ENCODE measurements at regions not wholly inside any gene's neighbourhood (a gene's known extent, or its start where the extent isn't known, plus 50 kb on each side); places are given as distances from the start of the nearest gene placed in this dataset.
"Not testable (repeated sequence)": the region's sequence is repeated elsewhere in the genome, so short reads cannot be mapped to it uniquely, and the experiment has no call there.

DNA sequence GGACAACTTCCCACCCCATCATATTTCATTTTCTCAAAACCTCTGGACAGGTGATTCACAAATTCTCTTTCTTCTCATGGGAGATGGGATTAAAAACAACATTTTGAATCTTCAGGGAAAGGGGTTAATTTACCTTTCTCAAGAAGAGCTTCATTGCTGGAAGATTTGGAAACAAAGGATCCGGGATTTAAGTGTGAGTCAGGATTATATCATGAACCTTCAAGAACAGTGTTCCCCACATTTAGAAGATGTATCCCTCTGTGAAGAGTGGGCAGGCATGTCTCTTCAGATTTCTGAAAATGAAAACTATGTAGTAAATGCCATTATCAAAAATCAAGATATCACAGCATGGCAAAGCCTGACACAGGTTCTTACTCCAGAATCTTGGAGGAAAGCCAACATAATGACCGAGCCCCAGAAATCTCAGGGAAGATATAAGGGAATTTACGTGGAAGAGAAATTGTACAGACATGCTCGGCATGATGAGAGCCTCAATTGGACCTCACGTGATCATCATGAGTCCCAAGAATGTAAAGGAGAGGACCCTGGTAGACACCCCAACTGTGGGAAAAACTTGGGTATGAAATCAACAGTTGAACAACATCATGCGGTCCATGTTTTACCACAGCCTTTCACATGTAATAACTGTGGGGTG is 99.5 kb upstream of the GPR39 start:
- H3K27me3 Mint-ChIP-seq; H3K4me3 ChIP-seq (ENCODE audit: low read length); H3K27me3 ChIP-seq (ENCODE audit: control insufficient read depth in 2 of 2, insufficient read depth in 2 of 2, low read length in 2 of 2); H3K4me1 Mint-ChIP-seq; CTCF ChIA-PET; H3K4me3 Mint-ChIP-seq; H3K27ac Mint-ChIP-seq; ATAC-seq; H3K9me3 Mint-ChIP-seq; DNase-seq; H3K36me3 ChIP-seq (ENCODE audit: control insufficient read depth in 2 of 3, insufficient read depth in 3 of 3, low read length in 3 of 3); H3K36me3 Mint-ChIP-seq; intact Hi-C loops (cut with micrococcal nuclease); POLR2A ChIA-PET; H3K9me3 ChIP-seq (ENCODE audit: control insufficient read depth in 2 of 3, low read length in 3 of 3); H3K27ac ChIP-seq (ENCODE audit: low read depth, low read length); H3K4me1 ChIP-seq (ENCODE audit: control insufficient read depth in 2 of 2, insufficient read depth in 2 of 2, low read length in 2 of 2): not testable (repeated sequence)

DNA sequence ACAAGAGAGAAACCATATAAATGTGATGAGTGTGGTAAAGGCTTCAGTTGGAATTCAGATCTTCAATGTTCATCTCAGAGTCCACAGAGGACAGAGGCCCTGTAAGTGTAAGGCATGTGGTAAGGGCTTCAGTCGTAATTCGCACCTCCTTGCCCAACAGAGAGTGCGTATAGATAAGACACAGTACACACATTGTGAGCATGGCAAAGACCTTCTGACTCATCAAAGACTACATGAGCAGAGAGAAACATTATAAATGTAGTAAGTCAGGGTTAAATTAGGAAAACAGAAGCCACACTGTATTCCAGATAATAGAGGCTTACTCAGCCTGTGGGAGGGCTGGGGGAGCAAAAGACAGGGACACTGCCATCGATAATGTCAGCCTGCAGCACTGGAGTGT is 98.1 kb upstream of the GPR39 start:
- H3K27me3 ChIP-seq (ENCODE audit: control insufficient read depth in 2 of 2, insufficient read depth in 2 of 2, low read length in 2 of 2); H3K9me3 Mint-ChIP-seq; H3K4me1 Mint-ChIP-seq; H3K27ac Mint-ChIP-seq; ATAC-seq; H3K4me1 ChIP-seq (ENCODE audit: control insufficient read depth in 2 of 2, insufficient read depth in 2 of 2, low read length in 2 of 2); intact Hi-C loops (cut with micrococcal nuclease); H3K9me3 ChIP-seq (ENCODE audit: control insufficient read depth in 2 of 3, low read length in 3 of 3); CTCF ChIA-PET; H3K27ac ChIP-seq (ENCODE audit: low read depth, low read length); H3K36me3 ChIP-seq (ENCODE audit: control insufficient read depth in 2 of 3, insufficient read depth in 3 of 3, low read length in 3 of 3); H3K4me3 Mint-ChIP-seq; POLR2A ChIA-PET; H3K27me3 Mint-ChIP-seq; H3K36me3 Mint-ChIP-seq; H3K4me3 ChIP-seq (ENCODE audit: low read length); DNase-seq: not testable (repeated sequence)

DNA sequence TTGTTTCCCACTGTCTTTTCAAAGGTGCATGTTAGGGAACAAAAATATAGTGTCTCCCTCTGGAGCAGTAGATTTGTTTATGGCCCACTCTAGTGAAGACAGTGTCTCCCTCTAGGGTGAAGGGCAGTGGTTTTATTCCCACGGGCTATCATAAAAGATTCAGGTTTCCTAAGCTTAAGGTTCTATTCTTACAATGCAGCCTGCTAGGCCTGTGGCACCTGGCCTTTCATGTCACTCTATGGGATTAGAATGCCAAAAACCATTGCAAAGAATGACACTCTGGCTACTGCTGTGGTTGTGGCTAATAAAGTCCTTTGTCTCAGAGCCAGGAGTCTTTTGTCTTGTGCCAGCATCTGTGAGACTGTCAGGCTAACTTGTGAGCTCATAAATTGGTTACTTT is 92.6 kb upstream of the GPR39 start:
- ATAC-seq; H3K9me3 Mint-ChIP-seq; intact Hi-C loops (cut with micrococcal nuclease); H3K36me3 ChIP-seq (ENCODE audit: control insufficient read depth in 2 of 3, insufficient read depth in 3 of 3, low read length in 3 of 3); H3K36me3 Mint-ChIP-seq; H3K27me3 Mint-ChIP-seq; H3K4me3 Mint-ChIP-seq; H3K4me1 Mint-ChIP-seq; H3K27ac ChIP-seq (ENCODE audit: low read depth, low read length); H3K4me3 ChIP-seq (ENCODE audit: low read length); CTCF ChIA-PET; DNase-seq; H3K27ac Mint-ChIP-seq; H3K9me3 ChIP-seq (ENCODE audit: control insufficient read depth in 2 of 3, low read length in 3 of 3); POLR2A ChIA-PET; H3K4me1 ChIP-seq (ENCODE audit: control insufficient read depth in 2 of 2, insufficient read depth in 2 of 2, low read length in 2 of 2); H3K27me3 ChIP-seq (ENCODE audit: control insufficient read depth in 2 of 2, insufficient read depth in 2 of 2, low read length in 2 of 2): not testable (repeated sequence)

- CTCF ChIA-PET; H3K4me3 Mint-ChIP-seq; DNase-seq; ATAC-seq; H3K36me3 ChIP-seq (ENCODE audit: control insufficient read depth in 2 of 3, insufficient read depth in 3 of 3, low read length in 3 of 3); H3K27me3 Mint-ChIP-seq; intact Hi-C loops (cut with micrococcal nuclease); H3K27ac ChIP-seq (ENCODE audit: low read depth, low read length); H3K4me1 Mint-ChIP-seq; H3K27ac Mint-ChIP-seq; H3K4me1 ChIP-seq (ENCODE audit: control insufficient read depth in 2 of 2, insufficient read depth in 2 of 2, low read length in 2 of 2); H3K27me3 ChIP-seq (ENCODE audit: control insufficient read depth in 2 of 2, insufficient read depth in 2 of 2, low read length in 2 of 2); H3K4me3 ChIP-seq (ENCODE audit: low read length); H3K36me3 Mint-ChIP-seq; H3K9me3 Mint-ChIP-seq; H3K9me3 ChIP-seq (ENCODE audit: control insufficient read depth in 2 of 3, low read length in 3 of 3); POLR2A ChIA-PET: not testable (repeated sequence)
These were observed 84.1 kb upstream of the GPR39 start for GRCh38 chr2:132332345-132333033.

- CTCF ChIA-PET; H3K9me3 Mint-ChIP-seq; H3K27me3 ChIP-seq (ENCODE audit: control insufficient read depth in 2 of 2, insufficient read depth in 2 of 2, low read length in 2 of 2); H3K27ac ChIP-seq (ENCODE audit: low read depth, low read length); H3K36me3 ChIP-seq (ENCODE audit: control insufficient read depth in 2 of 3, insufficient read depth in 3 of 3, low read length in 3 of 3); H3K36me3 Mint-ChIP-seq; ATAC-seq; intact Hi-C loops (cut with micrococcal nuclease); H3K9me3 ChIP-seq (ENCODE audit: control insufficient read depth in 2 of 3, low read length in 3 of 3); H3K27me3 Mint-ChIP-seq; H3K4me1 Mint-ChIP-seq; H3K27ac Mint-ChIP-seq; DNase-seq; H3K4me1 ChIP-seq (ENCODE audit: control insufficient read depth in 2 of 2, insufficient read depth in 2 of 2, low read length in 2 of 2); POLR2A ChIA-PET; H3K4me3 ChIP-seq (ENCODE audit: low read length); H3K4me3 Mint-ChIP-seq: not testable (repeated sequence)
These were observed 79.5 kb upstream of the GPR39 start for GRCh38 chr2:132337135-132337534.

DNA sequence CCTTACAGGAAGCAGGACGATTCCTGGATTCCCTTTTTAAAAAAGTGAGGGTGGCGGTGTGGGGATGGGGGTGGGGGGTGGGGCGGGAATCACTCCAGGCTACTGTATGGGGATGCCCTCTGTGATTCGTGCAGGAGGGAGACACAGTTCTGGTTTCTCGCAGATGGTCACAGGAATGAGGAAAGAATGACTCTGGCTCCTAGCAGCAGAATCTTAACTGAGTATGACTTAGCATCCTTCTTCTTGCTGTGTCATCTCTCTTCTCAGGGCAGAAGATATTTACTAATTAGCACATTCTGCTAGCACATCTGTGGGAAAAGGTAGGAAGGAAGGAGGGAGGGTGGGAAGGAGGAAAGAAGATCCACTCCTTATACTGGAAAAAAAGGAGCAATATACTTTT is 78.8 kb upstream of the GPR39 start:
- CTCF ChIA-PET, H3K4me1 Mint-ChIP-seq, POLR2A ChIA-PET: not testable (repeated sequence)

GRCh38 chr2:132347041-132347780 is 69.4 kb upstream of the GPR39 start:
- H3K4me1 Mint-ChIP-seq; H3K27ac ChIP-seq (ENCODE audit: low read depth, low read length); intact Hi-C loops (cut with micrococcal nuclease); DNase-seq; H3K27me3 ChIP-seq (ENCODE audit: control insufficient read depth in 2 of 2, insufficient read depth in 2 of 2, low read length in 2 of 2); H3K9me3 Mint-ChIP-seq; H3K36me3 Mint-ChIP-seq; H3K27ac Mint-ChIP-seq; CTCF ChIA-PET; ATAC-seq; H3K4me1 ChIP-seq (ENCODE audit: control insufficient read depth in 2 of 2, insufficient read depth in 2 of 2, low read length in 2 of 2); H3K4me3 ChIP-seq (ENCODE audit: low read length); H3K36me3 ChIP-seq (ENCODE audit: control insufficient read depth in 2 of 3, insufficient read depth in 3 of 3, low read length in 3 of 3); H3K9me3 ChIP-seq (ENCODE audit: control insufficient read depth in 2 of 3, low read length in 3 of 3); H3K4me3 Mint-ChIP-seq; POLR2A ChIA-PET: not testable (repeated sequence)
- peaks cover 16 to 27% (median 20%) of the 10 kb centered on the region in 5 donors for H3K27me3 Mint-ChIP-seq

More for the DNA sequence above, 78.8 kb upstream of the GPR39 start:
- H3K27ac Mint-ChIP-seq; H3K36me3 ChIP-seq (ENCODE audit: control insufficient read depth in 2 of 3, insufficient read depth in 3 of 3, low read length in 3 of 3); DNase-seq; ATAC-seq; H3K27ac ChIP-seq (ENCODE audit: low read depth, low read length); H3K27me3 Mint-ChIP-seq; H3K9me3 ChIP-seq (ENCODE audit: control insufficient read depth in 2 of 3, low read length in 3 of 3); H3K9me3 Mint-ChIP-seq; H3K36me3 Mint-ChIP-seq; intact Hi-C loops (cut with micrococcal nuclease); H3K27me3 ChIP-seq (ENCODE audit: control insufficient read depth in 2 of 2, insufficient read depth in 2 of 2, low read length in 2 of 2); H3K4me3 Mint-ChIP-seq; H3K4me3 ChIP-seq (ENCODE audit: low read length); H3K4me1 ChIP-seq (ENCODE audit: control insufficient read depth in 2 of 2, insufficient read depth in 2 of 2, low read length in 2 of 2): not testable (repeated sequence)
